Stimulated activated naive CD8-positive, alpha-beta T cell treated with anti-CD3 and anti-CD28 coated beads, Interleukin-15, amount 100 ng/mL, for 72 hours (primary cell): ENCODE measurements at regions not wholly inside any gene's neighbourhood (a gene's known extent, or its start where the extent isn't known, plus 50 kb on each side); places are given as distances from the start of the nearest gene placed in this dataset.
"Not testable (repeated sequence)": the region's sequence is repeated elsewhere in the genome, so short reads cannot be mapped to it uniquely, and the experiment has no call there.

ENCODE experiments used
- ATAC-seq: fragments of 150-1000 bp; cut with Tn5 transposase; 2 replicates; pipeline ENCODE4 v1.10.0; 2021; ENCODE audit warnings: mild to moderate bottlenecking, moderate library complexity
- DNase-seq, 2 donors: peaks; one replicate each; pipeline ENCODE4 v3.0.0; 2021 to 2022
- H3K27ac Mint-ChIP-seq, 2 donors: one replicate each; pipeline ENCODE4 v1.8.0; 2022; ENCODE audit warnings: mild to moderate bottlenecking in 2 of 2, mixed read lengths in 2 of 2, moderate library complexity in 2 of 2
- H3K27me3 Mint-ChIP-seq: one replicate; pipeline ENCODE4 v1.8.0; 2022; ENCODE audit warnings: mixed read lengths
- H3K4me1 Mint-ChIP-seq: one replicate; pipeline ENCODE4 v1.8.0; 2022; ENCODE audit warnings: mild to moderate bottlenecking, mixed read lengths
- H3K4me3 Mint-ChIP-seq, 2 donors: one replicate each; pipeline ENCODE4 v1.8.0; 2022; ENCODE audit warnings: mild to moderate bottlenecking in 2 of 2, mixed read lengths in 2 of 2, moderate library complexity in 1 of 2
- H3K9me3 Mint-ChIP-seq, 2 donors: one replicate each; pipeline ENCODE4 v1.8.0; 2022; ENCODE audit warnings: mixed read lengths in 2 of 2

DNA sequence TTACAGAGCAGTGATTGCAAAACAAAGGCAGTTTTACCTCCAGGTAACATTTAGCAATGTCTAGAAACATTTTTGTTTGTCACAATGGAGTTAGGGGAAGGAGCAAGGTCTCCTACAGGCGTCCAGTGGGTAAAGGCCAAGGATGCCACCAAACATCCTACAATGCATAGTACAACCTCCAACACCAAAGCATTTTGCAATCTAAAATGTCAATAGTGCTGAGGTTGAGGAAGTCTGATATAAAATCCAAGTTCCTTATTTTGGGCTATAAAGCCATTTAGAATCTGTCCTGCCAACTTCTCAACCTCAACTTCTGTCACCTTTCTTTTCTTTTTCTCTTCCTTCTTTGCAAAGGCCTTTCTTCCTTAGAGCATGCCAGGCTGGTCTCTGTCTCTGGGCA, 111.2 kb downstream of the FASLG start:
- Mint-ChIP-seq H3K27ac (no peak overlapping the region), H3K4me3 (no peak overlapping the region), H3K27me3 (no peaks in the 10 kb centered on the region), H3K4me1 (peaks cover 9% of the 10 kb centered on the region), H3K9me3 (no peaks in the 10 kb centered on the region)
- no peak for ATAC-seq
- no peak for DNase-seq

GRCh38 chr1:172774561-172774960, 115.7 kb downstream of the FASLG start:
- H3K9me3 Mint-ChIP-seq, result no peaks in the 10 kb centered on the region

DNA sequence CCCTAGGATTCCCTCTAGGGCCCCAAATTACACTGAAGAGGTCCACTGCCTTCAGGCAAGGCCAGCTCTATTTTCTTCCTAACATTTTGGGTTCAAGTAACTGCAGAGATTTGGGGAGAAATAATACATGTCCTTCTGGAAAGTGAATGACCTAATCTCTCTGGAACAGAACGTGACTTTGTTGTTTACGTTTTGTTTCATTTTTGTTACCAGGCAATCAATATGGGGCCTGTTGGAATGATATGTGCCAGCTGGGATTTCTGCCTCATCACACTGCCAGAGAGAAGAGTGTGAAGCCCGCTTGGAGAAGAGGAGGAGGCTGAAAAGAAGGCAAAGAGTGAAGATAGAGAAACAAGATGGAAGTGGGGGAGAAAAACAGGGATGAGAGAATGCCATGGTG, 116.7 kb downstream of the FASLG start:
- ATAC-seq (no peak), DNase-seq (no peak)
- H3K4me1 Mint-ChIP-seq, result peaks cover 32% of the 10 kb centered on the region
- H3K27ac Mint-ChIP-seq, result no peak overlapping the region
- H3K27me3 Mint-ChIP-seq, result no peaks in the 10 kb centered on the region
- H3K9me3 Mint-ChIP-seq, result no peaks in the 10 kb centered on the region
- no peak overlapping the region for H3K4me3 Mint-ChIP-seq

More at GRCh38 chr1:172774561-172774960, 115.7 kb downstream of the FASLG start:
- Mint-ChIP-seq H3K4me3 (no peak overlapping the region), H3K4me1 (peaks cover 27% of the 10 kb centered on the region), H3K27ac (no peak overlapping the region), H3K27me3 (no peaks in the 10 kb centered on the region)
- DNase-seq (no peak), ATAC-seq (no peak)

- Mint-ChIP-seq H3K27ac (no peak overlapping the region), H3K27me3 (no peaks in the 10 kb centered on the region), H3K4me1 (peaks cover 35% of the 10 kb centered on the region), H3K4me3 (no peak overlapping the region), H3K9me3 (no peaks in the 10 kb centered on the region)
- ATAC-seq (no peak), DNase-seq (no peak)
These were observed 117.2 kb downstream of the FASLG start for GRCh38 chr1:172776071-172776470.

DNA sequence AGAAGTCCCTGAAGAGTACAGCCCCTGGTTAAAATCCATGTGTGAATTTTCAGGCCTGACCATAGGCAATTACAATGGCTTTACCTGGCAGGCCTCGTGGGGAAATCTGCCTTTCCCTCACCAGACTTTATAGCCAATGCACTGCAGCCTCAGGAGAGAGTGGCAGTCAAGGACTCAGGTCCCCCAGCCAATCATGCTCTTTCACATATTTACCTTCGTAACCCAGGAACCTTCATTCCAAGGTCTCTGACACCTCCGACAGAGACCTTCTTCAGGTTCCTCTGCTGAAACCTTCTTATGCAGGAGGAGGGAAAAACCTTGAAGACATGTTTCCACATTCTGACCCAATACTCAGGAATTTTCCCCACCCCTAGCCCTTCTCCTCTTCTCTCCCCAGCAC, 118.9 kb downstream of the FASLG start:
- ATAC-seq (no peak), DNase-seq (no peak)
- no peak overlapping the region for H3K27ac Mint-ChIP-seq
- peaks cover 45% of the 10 kb centered on the region for H3K4me1 Mint-ChIP-seq
- H3K9me3 Mint-ChIP-seq, result peaks cover 2 to 3% of the 10 kb centered on the region in 2 donors
- no peaks in the 10 kb centered on the region for H3K27me3 Mint-ChIP-seq
- H3K4me3 Mint-ChIP-seq, result no peak overlapping the region

- H3K4me3 Mint-ChIP-seq, result peak overlapping the region; percentile 25 to 63
- ATAC-seq, result peak; percentile 94
- peak overlapping the region; percentile 20 to 93 for H3K27ac Mint-ChIP-seq
These were observed 119.9 kb downstream of the FASLG start for GRCh38 chr1:172778456-172779455.

DNA sequence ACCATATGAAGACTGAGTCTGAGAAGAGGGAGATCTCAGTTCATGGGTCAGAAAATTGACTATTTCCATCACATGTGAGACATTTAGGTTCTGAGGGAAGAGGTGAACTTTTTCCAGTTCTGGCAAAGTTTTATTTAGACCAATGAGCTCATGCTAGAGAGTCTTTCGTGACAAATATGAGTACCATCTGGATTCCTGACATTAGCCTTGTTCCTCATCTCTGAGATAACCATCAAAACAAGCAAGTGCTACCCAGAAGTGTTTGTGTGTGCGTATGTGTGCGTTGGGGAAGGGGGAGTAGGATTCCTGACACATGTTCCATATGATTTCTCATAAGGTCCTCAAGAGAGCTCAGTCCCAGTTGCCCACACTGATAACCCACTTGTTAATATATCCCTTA, 120.6 kb downstream of the FASLG start:
- Mint-ChIP-seq H3K27ac (no peak overlapping the region), H3K9me3 (peaks cover 11 to 17% of the 10 kb centered on the region in 2 donors), H3K27me3 (no peaks in the 10 kb centered on the region), H3K4me1 (peaks cover 45% of the 10 kb centered on the region), H3K4me3 (peak overlapping the region; percentile 14 to 63)
- DNase-seq (no peak), ATAC-seq (no peak)

More at GRCh38 chr1:172778456-172779455, 119.9 kb downstream of the FASLG start:
- H3K27me3 Mint-ChIP-seq, result no peaks in the 10 kb centered on the region
- peaks cover 10 to 11% of the 10 kb centered on the region in 2 donors for H3K9me3 Mint-ChIP-seq
- peaks cover 45% of the 10 kb centered on the region for H3K4me1 Mint-ChIP-seq
- DNase-seq, result peak in 1 of 2 donors; percentile 30

- ATAC-seq (no peak), DNase-seq (no peak)
- peaks cover 40% of the 10 kb centered on the region for H3K4me1 Mint-ChIP-seq
- H3K27ac Mint-ChIP-seq, result no peak overlapping the region
- H3K4me3 Mint-ChIP-seq, result no peak overlapping the region
- H3K27me3 Mint-ChIP-seq, result no peaks in the 10 kb centered on the region
- H3K9me3 Mint-ChIP-seq, result peaks cover 11 to 22% of the 10 kb centered on the region in 2 donors
These were observed 122.7 kb downstream of the FASLG start for GRCh38 chr1:172781513-172782140.

DNA sequence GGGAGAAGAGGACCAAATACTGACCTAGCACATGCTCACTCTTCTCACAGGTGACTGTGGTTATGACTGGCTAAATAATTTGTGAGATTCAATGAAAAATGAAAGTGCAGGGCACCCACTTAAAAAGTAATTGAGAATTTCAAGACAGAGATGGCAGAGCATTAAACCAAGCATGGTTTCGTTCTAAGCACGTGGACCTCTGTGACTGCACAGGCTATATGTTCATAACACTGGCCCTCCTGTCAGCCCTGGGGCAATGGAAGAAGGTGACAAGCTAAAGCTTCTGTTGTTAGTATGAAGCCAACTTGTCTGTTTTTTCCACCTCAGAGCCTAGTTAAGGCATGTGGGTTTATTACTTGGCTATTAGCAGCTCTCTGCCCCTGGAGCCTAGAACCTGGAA, 130.9 kb downstream of the FASLG start:
- ATAC-seq, result no peak
- Mint-ChIP-seq H3K27me3 (no peaks in the 10 kb centered on the region), H3K9me3 (peaks cover 7 to 14% of the 10 kb centered on the region in 2 donors), H3K4me3 (no peak overlapping the region), H3K27ac (no peak overlapping the region), H3K4me1 (no peaks in the 10 kb centered on the region)
- DNase-seq, result no peak

- peaks cover 7 to 14% of the 10 kb centered on the region in 2 donors for H3K9me3 Mint-ChIP-seq
- H3K27me3 Mint-ChIP-seq, result no peaks in the 10 kb centered on the region
- no peak overlapping the region for H3K4me3 Mint-ChIP-seq
- no peaks in the 10 kb centered on the region for H3K4me1 Mint-ChIP-seq
- no peak overlapping the region for H3K27ac Mint-ChIP-seq
- ATAC-seq (no peak), DNase-seq (no peak)
These were observed 131.3 kb downstream of the FASLG start for GRCh38 chr1:172790245-172790644.

- Mint-ChIP-seq H3K27ac (no peak overlapping the region), H3K4me1 (no peaks in the 10 kb centered on the region), H3K4me3 (no peak overlapping the region), H3K9me3 (no peaks in the 10 kb centered on the region), H3K27me3 (no peaks in the 10 kb centered on the region)
- DNase-seq (no peak), ATAC-seq (no peak)
These were observed 134.9 kb downstream of the FASLG start for GRCh38 chr1:172793823-172794222.

DNA sequence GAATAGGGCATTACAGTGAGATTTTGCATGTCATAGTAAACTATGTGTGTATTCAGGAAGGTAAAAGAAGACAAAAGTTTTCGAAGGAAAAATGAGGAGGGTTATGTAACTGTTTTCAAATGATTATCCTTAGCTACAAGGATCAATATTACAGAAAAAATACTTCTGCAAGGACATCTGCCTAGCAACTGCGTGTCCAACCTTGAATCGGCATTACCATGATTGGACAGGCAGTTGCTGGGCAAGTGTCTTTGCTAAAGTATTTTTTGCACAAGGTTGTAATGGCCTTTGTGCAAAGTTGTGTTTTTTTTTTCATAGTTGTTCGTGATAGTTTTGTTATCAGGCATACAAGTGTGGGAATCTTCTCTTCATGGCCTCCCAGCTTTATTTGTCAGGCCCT, 136.8 kb downstream of the FASLG start:
- H3K4me1 Mint-ChIP-seq, result no peaks in the 10 kb centered on the region
- ATAC-seq, result no peak
- H3K27ac Mint-ChIP-seq, result no peak overlapping the region
- no peak overlapping the region for H3K4me3 Mint-ChIP-seq
- H3K9me3 Mint-ChIP-seq, result no peaks in the 10 kb centered on the region
- no peaks in the 10 kb centered on the region for H3K27me3 Mint-ChIP-seq
- no peak for DNase-seq

- not testable (repeated sequence) for H3K27me3 Mint-ChIP-seq, ATAC-seq, H3K27ac Mint-ChIP-seq, DNase-seq, H3K4me1 Mint-ChIP-seq, H3K4me3 Mint-ChIP-seq
- H3K9me3 Mint-ChIP-seq, result peaks cover 0 to 20% of the 10 kb centered on the region in 2 donors
These were observed 140.9 kb downstream of the FASLG start for GRCh38 chr1:172799804-172800203.

DNA sequence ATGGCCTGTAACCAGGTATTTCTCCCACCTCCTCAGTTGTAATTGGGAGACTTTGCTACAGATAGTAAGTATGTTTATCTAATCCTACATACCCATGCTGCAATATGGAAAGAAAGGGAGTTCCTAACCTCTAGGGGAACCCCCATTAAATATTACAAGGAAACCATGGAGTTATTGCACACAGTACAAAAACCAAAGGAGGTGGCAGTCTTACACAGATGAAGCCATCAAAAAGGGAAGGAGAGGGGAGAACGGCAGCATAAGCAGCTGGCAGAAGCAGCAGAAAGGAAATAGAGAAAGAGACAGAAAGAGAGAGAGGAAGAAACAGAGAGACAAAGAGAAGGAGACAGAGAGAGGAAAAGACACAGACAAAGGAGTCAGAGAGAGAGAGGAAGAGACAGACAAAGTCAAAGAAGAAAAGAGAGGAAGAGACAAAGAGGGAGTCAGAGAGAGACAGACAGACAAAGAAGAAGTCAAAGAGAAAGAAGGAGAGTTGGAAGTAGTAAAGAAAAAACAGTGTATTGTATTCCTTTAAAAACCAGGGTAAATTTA, 142.9 kb downstream of the FASLG start:
- ATAC-seq (no peak), DNase-seq (no peak)
- H3K4me3 Mint-ChIP-seq, result no peak overlapping the region
- H3K27me3 Mint-ChIP-seq, result no peaks in the 10 kb centered on the region
- H3K4me1 Mint-ChIP-seq, result no peaks in the 10 kb centered on the region
- H3K27ac Mint-ChIP-seq, result no peak overlapping the region
- H3K9me3 Mint-ChIP-seq, result peaks cover 0 to 20% of the 10 kb centered on the region in 2 donors

DNA sequence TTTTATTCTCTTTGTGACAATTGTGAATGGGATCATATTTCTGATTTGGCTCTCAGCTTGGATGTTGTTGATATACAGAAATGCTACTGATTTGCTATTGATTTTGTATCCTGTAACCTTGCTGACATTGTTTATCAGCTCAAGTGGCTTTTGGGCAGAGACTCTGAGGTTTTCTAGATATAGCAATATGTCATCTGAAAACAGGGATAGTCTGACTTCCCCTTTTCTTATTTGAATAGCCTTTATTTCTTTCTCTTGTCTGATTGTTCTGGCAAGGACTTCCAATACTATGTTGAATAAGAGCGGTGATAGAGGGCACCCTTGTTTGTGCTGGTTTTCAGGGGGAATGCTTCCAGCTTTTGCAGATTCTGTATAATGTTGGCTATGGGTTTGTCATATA, 150.8 kb downstream of the FASLG start:
- H3K4me1 Mint-ChIP-seq, result peaks cover 14% of the 10 kb centered on the region
- ATAC-seq (no peak), DNase-seq (no peak)
- H3K27ac Mint-ChIP-seq, result no peak overlapping the region
- H3K9me3 Mint-ChIP-seq, result peaks cover 25% of the 10 kb centered on the region in 2 donors
- H3K27me3 Mint-ChIP-seq, result peaks cover 7% of the 10 kb centered on the region
- H3K4me3 Mint-ChIP-seq, result no peak overlapping the region
